ENCODE measurements at regions not wholly inside any gene's neighbourhood (a gene's known extent, or its start where the extent isn't known, plus 50 kb on each side); places are given as distances from the start of the nearest gene placed in this dataset.

GRCh38 chr5:66299463-66299862 lies 155.4 kb downstream of the SREK1 start:
- Histone ChIP-seq H3K36me3 (no peaks in the 10 kb centered on the region), H3K4me3 (ENCODE audit: low read depth, low read length) (no peak overlapping the region), H3K9me3 (no peaks in the 10 kb centered on the region), H3K4me1 (no peaks in the 10 kb centered on the region), H3K27me3 (no peaks in the 10 kb centered on the region)
- no peak for DNase-seq
- no peak for TF ChIP-seq CTCF (IDR thresholded peaks at IDR 0.05; ENCODE audit: low read depth, low read length)

- Histone ChIP-seq H3K27me3 (no peaks in the 10 kb centered on the region), H3K4me3 (ENCODE audit: low read depth, low read length) (no peak overlapping the region), H3K4me1 (peaks cover 6% of the 10 kb centered on the region), H3K36me3 (no peaks in the 10 kb centered on the region), H3K9me3 (no peaks in the 10 kb centered on the region)
- TF ChIP-seq CTCF (IDR thresholded peaks at IDR 0.05; ENCODE audit: low read depth, low read length): no peak
- DNase-seq: no peak
These were observed 158.2 kb downstream of the SREK1 start for GRCh38 chr5:66302344-66302743.

- peak; percentile 63 for DNase-seq
- no peak overlapping the region for H3K4me3 ChIP-seq (ENCODE audit: low read depth, low read length)
These were observed 162.2 kb downstream of the SREK1 start for GRCh38 chr5:66306105-66306843.

GRCh38 chr5:66306844-66307315 lies 162.8 kb downstream of the SREK1 start:
- Histone ChIP-seq H3K4me1 (peaks cover 17% of the 10 kb centered on the region), H3K36me3 (no peaks in the 10 kb centered on the region), H3K4me3 (ENCODE audit: low read depth, low read length) (no peak overlapping the region), H3K9me3 (no peaks in the 10 kb centered on the region; the same call in 1 of the 2 replicates), H3K27me3 (no peaks in the 10 kb centered on the region)
- no peak for DNase-seq
- no peak for TF ChIP-seq CTCF (IDR thresholded peaks at IDR 0.05; ENCODE audit: low read depth, low read length)

More at GRCh38 chr5:66306105-66306843, 162.2 kb downstream of the SREK1 start:
- no peaks in the 10 kb centered on the region; the same call in 1 of the 2 replicates for H3K9me3 ChIP-seq
- H3K27me3 ChIP-seq: no peaks in the 10 kb centered on the region
- peak; percentile 98 for TF ChIP-seq CTCF (IDR thresholded peaks at IDR 0.05; ENCODE audit: low read depth, low read length)
- H3K36me3 ChIP-seq: no peaks in the 10 kb centered on the region
- peaks cover 17% of the 10 kb centered on the region for H3K4me1 ChIP-seq

GRCh38 chr5:66307647-66308241 lies 163.6 kb downstream of the SREK1 start:
- no peaks in the 10 kb centered on the region for H3K27me3 ChIP-seq
- peak; percentile 91 for TF ChIP-seq CTCF (IDR thresholded peaks at IDR 0.05; ENCODE audit: low read depth, low read length)
- no peaks in the 10 kb centered on the region; the same call in 1 of the 2 replicates for H3K9me3 ChIP-seq
- DNase-seq: no peak
- peaks cover 17% of the 10 kb centered on the region for H3K4me1 ChIP-seq
- H3K36me3 ChIP-seq: no peaks in the 10 kb centered on the region
- H3K4me3 ChIP-seq (ENCODE audit: low read depth, low read length): no peak overlapping the region

- TF ChIP-seq CTCF (IDR thresholded peaks at IDR 0.05; ENCODE audit: low read depth, low read length): no peak
- DNase-seq: no peak
- H3K9me3 ChIP-seq: no peaks in the 10 kb centered on the region; the same call in 1 of the 2 replicates
- no peak overlapping the region for H3K4me3 ChIP-seq (ENCODE audit: low read depth, low read length)
- no peaks in the 10 kb centered on the region for H3K27me3 ChIP-seq
- H3K36me3 ChIP-seq: no peaks in the 10 kb centered on the region
- H3K4me1 ChIP-seq: peaks cover 11% of the 10 kb centered on the region
These were observed 168.2 kb downstream of the SREK1 start for GRCh38 chr5:66312266-66312665.

All from BE2C (cell line).